ENCODE measurements at regions not wholly inside any gene's neighbourhood (a gene's known extent, or its start where the extent isn't known, plus 50 kb on each side); places are given as distances from the start of the nearest gene placed in this dataset.

- ChIA-PET CTCF (interaction anchor here (0.6 to 5.0 kb wide), 64 partner anchors 9 to 1115 kb away, joined by 3 to 39 read pairs (median 4); partner anchors contain the start of gene MRPL42), POLR2A (interaction anchor here (0.7 to 1.4 kb wide), 6 partner anchors 14 to 1114 kb away, joined by 3 to 5 read pairs (median 4); no protein-coding TSS in a partner anchor)
- H3K36me3 Mint-ChIP-seq (ENCODE audit: low read depth): no peaks in the 10 kb centered on the region
- DNase-seq (peak; percentile 14), ATAC-seq (no peak)
- peaks cover 1% of the 10 kb centered on the region for H3K27me3 Mint-ChIP-seq
- peak; percentile 81 for TF ChIP-seq CTCF (IDR thresholded peaks at IDR 0.05)
- H3K4me3 Mint-ChIP-seq: no peak overlapping the region
- no peaks in the 10 kb centered on the region for H3K9me3 Mint-ChIP-seq
- H3K27ac Mint-ChIP-seq: peak overlapping the region; percentile 78
- intact Hi-C loops (cut with micrococcal nuclease): loop anchor here (5.0 kb wide), 2 partner anchors 110 to 410 kb away; no protein-coding TSS in a partner anchor
- H3K4me1 Mint-ChIP-seq (ENCODE audit: low read depth): peaks cover 37% of the 10 kb centered on the region
Measured at GRCh38 chr12:92987362-92987761, 58.3 kb upstream of the EEA1 start.

DNA sequence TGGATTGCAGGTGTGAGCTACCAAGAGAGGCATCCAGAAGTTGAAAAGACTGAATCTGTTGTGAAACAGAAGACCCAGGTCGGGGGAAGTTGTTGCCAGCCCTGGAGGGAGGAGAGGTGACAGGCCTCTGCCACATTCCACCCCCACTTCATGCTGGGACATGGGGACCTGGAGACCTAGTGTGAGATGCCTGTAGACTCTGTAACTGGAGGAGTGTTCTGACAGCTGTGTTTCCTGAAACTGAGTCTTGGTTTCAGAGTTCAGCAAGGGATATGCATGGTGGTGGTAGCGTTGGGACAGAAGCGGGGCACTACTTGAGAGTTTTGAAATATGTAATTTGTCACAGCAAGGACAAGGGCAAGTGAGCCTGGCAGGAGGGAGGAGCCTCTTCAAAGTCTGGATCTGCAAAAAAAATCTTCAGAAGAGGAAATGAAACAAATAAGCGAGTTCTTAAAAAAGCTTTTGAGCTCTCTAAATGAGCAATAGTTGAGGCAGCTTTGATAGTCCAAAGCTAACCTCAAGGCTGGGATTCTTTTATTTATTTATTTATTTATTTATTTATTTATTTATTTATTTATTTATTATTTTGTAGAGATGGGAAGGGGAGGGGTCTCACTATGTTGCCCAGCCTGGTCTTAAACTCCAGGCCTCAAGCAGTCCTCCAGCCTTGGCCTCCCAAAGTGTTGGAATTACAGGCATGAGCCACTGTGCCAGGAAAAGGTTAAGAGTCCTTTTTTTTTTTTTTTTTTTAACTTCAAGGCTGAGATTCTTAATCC, 58.9 kb upstream of the EEA1 start:
- Mint-ChIP-seq H3K4me1 (ENCODE audit: low read depth) (peaks cover 37% of the 10 kb centered on the region), H3K27ac (peak overlapping the region; percentile 78), H3K4me3 (no peak overlapping the region), H3K36me3 (ENCODE audit: low read depth) (no peaks in the 10 kb centered on the region), H3K27me3 (peaks cover 1% of the 10 kb centered on the region), H3K9me3 (no peaks in the 10 kb centered on the region)
- POLR2A ChIA-PET: interaction anchor here (0.6 to 1.4 kb wide), 7 partner anchors 15 to 1113 kb away, joined by 3 to 5 read pairs (median 3); no protein-coding TSS in a partner anchor
- DNase-seq (peak; percentile 60), ATAC-seq (peak; percentile 75)
- intact Hi-C loops (cut with micrococcal nuclease): loop anchor here (5.0 kb wide), 2 partner anchors 109 to 409 kb away; no protein-coding TSS in a partner anchor
- no peak for TF ChIP-seq CTCF (IDR thresholded peaks at IDR 0.05)
- CTCF ChIA-PET: interaction anchor here (0.6 to 5.0 kb wide), 56 partner anchors 8 to 1114 kb away, joined by 3 to 39 read pairs (median 5); partner anchors contain the start of gene MRPL42

GRCh38 chr12:92988622-92989130, 59.6 kb upstream of the EEA1 start:
- no peaks in the 10 kb centered on the region for H3K36me3 Mint-ChIP-seq (ENCODE audit: low read depth)
- H3K27me3 Mint-ChIP-seq: peaks cover 4% of the 10 kb centered on the region
- intact Hi-C loops (cut with micrococcal nuclease): loop anchor here (5.0 kb wide), 2 partner anchors 109 to 409 kb away; no protein-coding TSS in a partner anchor
- CTCF ChIA-PET: interaction anchor here (1.1 to 5.0 kb wide), 22 partner anchors 7 to 1113 kb away, joined by 3 to 39 read pairs (median 10); no protein-coding TSS in a partner anchor
- POLR2A ChIA-PET: no interaction called here
- no peaks in the 10 kb centered on the region for H3K9me3 Mint-ChIP-seq
- no peak for ATAC-seq
- H3K27ac Mint-ChIP-seq: peak overlapping the region; percentile 98
- no peak overlapping the region for H3K4me3 Mint-ChIP-seq
- DNase-seq: no peak
- TF ChIP-seq CTCF (IDR thresholded peaks at IDR 0.05): no peak
- peaks cover 39% of the 10 kb centered on the region for H3K4me1 Mint-ChIP-seq (ENCODE audit: low read depth)

GRCh38 chr12:92989715-92990484, 60.8 kb upstream of the EEA1 start:
- intact Hi-C loops (cut with micrococcal nuclease): loop anchor here (5.0 kb wide), 2 partner anchors 107 to 407 kb away; no protein-coding TSS in a partner anchor
- DNase-seq (peak; percentile 65), ATAC-seq (peak; percentile 81)
- H3K4me3 Mint-ChIP-seq: no peak overlapping the region
- TF ChIP-seq CTCF (IDR thresholded peaks at IDR 0.05): no peak
- no peaks in the 10 kb centered on the region for H3K36me3 Mint-ChIP-seq (ENCODE audit: low read depth)
- H3K27me3 Mint-ChIP-seq: peaks cover 2% of the 10 kb centered on the region
- H3K27ac Mint-ChIP-seq: peak overlapping the region; percentile 98
- no peaks in the 10 kb centered on the region for H3K9me3 Mint-ChIP-seq
- ChIA-PET CTCF (interaction anchor here (1.0 to 5.0 kb wide), 5 partner anchors 72 to 1112 kb away, joined by 3 to 39 read pairs (median 5); no protein-coding TSS in a partner anchor), POLR2A (interaction anchor here (1.0 to 1.7 kb wide), 2 partner anchors 18 to 391 kb away, joined by 3 read pairs; no protein-coding TSS in a partner anchor)
- H3K4me1 Mint-ChIP-seq (ENCODE audit: low read depth): peaks cover 39% of the 10 kb centered on the region
